ENCODE measurements at regions not wholly inside any gene's neighbourhood (a gene's known extent, or its start where the extent isn't known, plus 50 kb on each side); places are given as distances from the start of the nearest gene placed in this dataset.
"Not testable (repeated sequence)": the region's sequence is repeated elsewhere in the genome, so short reads cannot be mapped to it uniquely, and the experiment has no call there.

- Histone ChIP-seq H3K4me1 (ENCODE audit: control insufficient read depth in 5 of 5, insufficient read depth in 5 of 5, low read length in 5 of 5) (no peaks in the 10 kb centered on the region), H3K9ac (ENCODE audit: insufficient read depth in 1 of 2, low read length in 2 of 2) (no peak overlapping the region), H3K36me3 (ENCODE audit: control insufficient read depth in 4 of 4, insufficient read depth in 4 of 4, low read length in 4 of 4) (no peaks in the 10 kb centered on the region), H3K9me3 (ENCODE audit: control insufficient read depth in 4 of 4, insufficient read depth in 3 of 4, low read length in 3 of 4) (no peaks in the 10 kb centered on the region), H3K27me3 (ENCODE audit: control insufficient read depth in 3 of 3, insufficient read depth in 3 of 3, low read length in 2 of 3) (no peaks in the 10 kb centered on the region), H3K4me3 (no peak overlapping the region), H3K27ac (ENCODE audit: low read depth in 1 of 2, low read length in 1 of 2) (no peak overlapping the region)
- 71 to 76% methylated on average over 1 of the region's 1 CpG for WGBS, 2 donors
- DNase-seq (no peak), ATAC-seq (ENCODE audit: insufficient read depth, low FRiP score) (no peak)
- no peak for TF ChIP-seq CTCF (IDR thresholded peaks at IDR 0.05; ENCODE audit: control extremely low read depth, extremely low read depth)
Observed at GRCh38 chr4:125582302-125582701, 267.5 kb downstream of the FAT4 start.

GRCh38 chr4:125590158-125590557 is 275.4 kb downstream of the FAT4 start:
- 92 to 97% methylated on average over 1 of the region's 1 CpG for WGBS, 2 donors
- ATAC-seq (ENCODE audit: insufficient read depth, low FRiP score), result no peak
- no peak for TF ChIP-seq CTCF (IDR thresholded peaks at IDR 0.05; ENCODE audit: control extremely low read depth, extremely low read depth)

GRCh38 chr4:125591290-125591689 is 276.5 kb downstream of the FAT4 start:
- Histone ChIP-seq H3K36me3 (ENCODE audit: control insufficient read depth in 4 of 4, insufficient read depth in 4 of 4, low read length in 4 of 4) (no peaks in the 10 kb centered on the region), H3K4me1 (ENCODE audit: control insufficient read depth in 5 of 5, insufficient read depth in 5 of 5, low read length in 5 of 5) (peaks cover 0 to 5% (median 0%) of the 10 kb centered on the region in 5 donors), H3K9ac (ENCODE audit: insufficient read depth in 1 of 2, low read length in 2 of 2) (no peak overlapping the region), H3K9me3 (ENCODE audit: control insufficient read depth in 4 of 4, insufficient read depth in 3 of 4, low read length in 3 of 4) (no peaks in the 10 kb centered on the region), H3K27ac (ENCODE audit: low read depth in 1 of 2, low read length in 1 of 2) (no peak overlapping the region), H3K4me3 (no peak overlapping the region), H3K27me3 (ENCODE audit: control insufficient read depth in 3 of 3, insufficient read depth in 3 of 3, low read length in 2 of 3) (no peaks in the 10 kb centered on the region)
- no peak for TF ChIP-seq CTCF (IDR thresholded peaks at IDR 0.05; ENCODE audit: control extremely low read depth, extremely low read depth)
- WGBS, 2 donors, result 93 to 95% methylated on average over 8 of the region's 8 CpGs
- DNase-seq (no peak), ATAC-seq (ENCODE audit: insufficient read depth, low FRiP score) (no peak)

More at GRCh38 chr4:125590158-125590557, 275.4 kb downstream of the FAT4 start:
- no peaks in the 10 kb centered on the region for H3K4me1 ChIP-seq (ENCODE audit: control insufficient read depth in 5 of 5, insufficient read depth in 5 of 5, low read length in 5 of 5)
- H3K27ac ChIP-seq (ENCODE audit: low read depth in 1 of 2, low read length in 1 of 2), result no peak overlapping the region
- DNase-seq, result no peak
- H3K9ac ChIP-seq (ENCODE audit: insufficient read depth in 1 of 2, low read length in 2 of 2), result no peak overlapping the region
- H3K27me3 ChIP-seq (ENCODE audit: control insufficient read depth in 3 of 3, insufficient read depth in 3 of 3, low read length in 2 of 3), result no peaks in the 10 kb centered on the region
- H3K4me3 ChIP-seq, result no peak overlapping the region
- H3K36me3 ChIP-seq (ENCODE audit: control insufficient read depth in 4 of 4, insufficient read depth in 4 of 4, low read length in 4 of 4), result no peaks in the 10 kb centered on the region
- no peaks in the 10 kb centered on the region for H3K9me3 ChIP-seq (ENCODE audit: control insufficient read depth in 4 of 4, insufficient read depth in 3 of 4, low read length in 3 of 4)

GRCh38 chr4:125594056-125594602 is 279.4 kb downstream of the FAT4 start:
- Histone ChIP-seq H3K27ac (ENCODE audit: low read depth in 1 of 2, low read length in 1 of 2) (no peak overlapping the region), H3K9me3 (ENCODE audit: control insufficient read depth in 4 of 4, insufficient read depth in 3 of 4, low read length in 3 of 4) (no peaks in the 10 kb centered on the region), H3K27me3 (ENCODE audit: control insufficient read depth in 3 of 3, insufficient read depth in 3 of 3, low read length in 2 of 3) (no peaks in the 10 kb centered on the region), H3K9ac (ENCODE audit: insufficient read depth in 1 of 2, low read length in 2 of 2) (no peak overlapping the region), H3K4me3 (no peak overlapping the region), H3K4me1 (ENCODE audit: control insufficient read depth in 5 of 5, insufficient read depth in 5 of 5, low read length in 5 of 5) (peaks cover 0 to 5% (median 0%) of the 10 kb centered on the region in 5 donors), H3K36me3 (ENCODE audit: control insufficient read depth in 4 of 4, insufficient read depth in 4 of 4, low read length in 4 of 4) (no peaks in the 10 kb centered on the region)
- 91 to 92% methylated on average over 4 of the region's 4 CpGs for WGBS, 2 donors
- no peak for ATAC-seq (ENCODE audit: insufficient read depth, low FRiP score)
- DNase-seq, result no peak
- TF ChIP-seq CTCF (IDR thresholded peaks at IDR 0.05; ENCODE audit: control extremely low read depth, extremely low read depth), result no peak

GRCh38 chr4:125605926-125606325 is 291.2 kb downstream of the FAT4 start:
- not testable (repeated sequence) for H3K4me1 ChIP-seq (ENCODE audit: control insufficient read depth in 5 of 5, insufficient read depth in 5 of 5, low read length in 5 of 5); H3K9ac ChIP-seq (ENCODE audit: insufficient read depth in 1 of 2, low read length in 2 of 2); H3K36me3 ChIP-seq (ENCODE audit: control insufficient read depth in 4 of 4, insufficient read depth in 4 of 4, low read length in 4 of 4); H3K4me3 ChIP-seq; H3K27me3 ChIP-seq (ENCODE audit: control insufficient read depth in 3 of 3, insufficient read depth in 3 of 3, low read length in 2 of 3); DNase-seq; H3K27ac ChIP-seq (ENCODE audit: low read depth in 1 of 2, low read length in 1 of 2); H3K9me3 ChIP-seq (ENCODE audit: control insufficient read depth in 4 of 4, insufficient read depth in 3 of 4, low read length in 3 of 4); ATAC-seq (ENCODE audit: insufficient read depth, low FRiP score)
- 87 to 93% methylated on average over 2 of the region's 2 CpGs for WGBS, 2 donors

Data from lung (tissue), 11 donors.